Sigmoid colon (tissue), 6 donors: ENCODE measurements at regions not wholly inside any gene's neighbourhood (a gene's known extent, or its start where the extent isn't known, plus 50 kb on each side); places are given as distances from the start of the nearest gene placed in this dataset.
"Not testable (repeated sequence)": the region's sequence is repeated elsewhere in the genome, so short reads cannot be mapped to it uniquely, and the experiment has no call there.

Experiments used
- DNase-seq: peaks from one replicate; pipeline ENCODE4 v3.0.0-alpha.2; 2019
- H3K27ac ChIP-seq, 4 donors: fragments of 200-600 bp; sonication (generic); one replicate each; pipeline ENCODE4 v1.5.1; 2016 to 2019; ENCODE audit warnings: mild to moderate bottlenecking in 1 of 4
- H3K27me3 ChIP-seq, 3 donors: fragments of 200-600 bp; sonication (generic); one replicate each; pipeline ENCODE4 v1.5.1; 2019; ENCODE audit warnings: mild to moderate bottlenecking in 1 of 3
- H3K36me3 ChIP-seq, 4 donors: fragments of 200-600 bp; sonication (generic); one replicate each; pipeline ENCODE4 v1.5.1; 2016 to 2019
- H3K4me1 ChIP-seq, 4 donors: fragments of 200-600 bp; sonication (generic); one replicate each; pipeline ENCODE4 v1.5.1; 2017 to 2019
- H3K4me3 ChIP-seq, 4 donors: fragments of 200-600 bp; sonication (generic); one replicate each; pipeline ENCODE4 v1.5.1; 2017 to 2019; ENCODE audit warnings: mild to moderate bottlenecking in 2 of 4, moderate library complexity in 1 of 4
- H3K9me3 ChIP-seq, 4 donors: fragments of 200-600 bp in 3 of 4; sonication (generic) in 3 of 4; one replicate each; pipeline versions ENCODE4 v1.5.1 to v1.6.1; 2013 to 2019
- EP300 ChIP-seq, 4 donors: sonication (generic); formaldehyde crosslinking; IDR thresholded peaks; one replicate each; pipeline ENCODE4 v1.6.1; 2017; ENCODE audit warnings: antibody characterized with exemption in 4 of 4
- POLR2A ChIP-seq, 2 donors: fragments of 450-650 bp; IDR thresholded peaks; one replicate each; pipeline ENCODE4 v1.6.1; 2016; ENCODE audit warnings: antibody characterized with exemption in 2 of 2, mild to moderate bottlenecking in 2 of 2, moderate library complexity in 2 of 2
- POLR2AphosphoS5 ChIP-seq, 4 donors: sonication (generic); formaldehyde crosslinking; IDR thresholded peaks; one replicate each; pipeline ENCODE4 v1.6.1; 2017; ENCODE audit warnings: antibody characterized with exemption in 4 of 4
- WGBS, 2 donors: extraction: QIAGEN DNeasy Blood & Tissue Kit; methylation state at CpG; one replicate each; pipeline ENCODE4 v1.1.7; 2013; 5-methylcytosine and 5-hydroxymethylcytosine counted together
- intact Hi-C: fragments of 100-400 bp; cut with DNase I; formaldehyde crosslinking; loops from one replicate; pipeline ENCODE4 v1.15.1; 2023
- TF ChIP-seq, protein P1 (sequence below), 4 experiments: fragments of 450-650 bp in 3 of 4; fragments of 200-600 bp in 1 of 4; IDR thresholded peaks; one replicate each; pipeline ENCODE4 v1.5.1; 2016 to 2019; ENCODE audit warnings: antibody characterized with exemption in 4 of 4, mild to moderate bottlenecking in 3 of 4, moderate library complexity in 2 of 4
- donor health status: healthy with polysubstance abuse.
- donor health status: healthy.

DNA sequence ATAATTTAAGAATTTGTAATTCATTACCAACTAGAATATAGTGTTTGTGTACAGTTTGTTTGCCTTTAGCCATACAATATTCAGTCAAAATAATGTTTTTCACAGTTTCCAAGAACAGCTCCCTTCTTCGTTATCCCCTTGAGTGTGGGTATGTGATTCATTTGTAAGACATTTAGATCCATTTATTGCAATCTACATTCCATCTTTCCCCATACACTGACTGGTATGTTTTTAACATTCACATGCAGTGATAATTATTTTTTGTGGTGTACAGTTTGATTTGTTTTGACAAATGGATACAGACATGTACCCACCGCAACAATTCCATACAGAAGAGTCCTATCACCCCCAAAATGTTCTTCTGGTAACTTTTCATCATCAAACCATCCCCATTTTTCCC is 589.1 kb upstream of the ADAMTS5 start:
- no peak overlapping the region for H3K27ac ChIP-seq
- no peak for TF ChIP-seq POLR2A (IDR thresholded peaks at IDR 0.05)
- no peak for TF ChIP-seq POLR2AphosphoS5 (IDR thresholded peaks at IDR 0.05)
- TF ChIP-seq, protein P1, sequence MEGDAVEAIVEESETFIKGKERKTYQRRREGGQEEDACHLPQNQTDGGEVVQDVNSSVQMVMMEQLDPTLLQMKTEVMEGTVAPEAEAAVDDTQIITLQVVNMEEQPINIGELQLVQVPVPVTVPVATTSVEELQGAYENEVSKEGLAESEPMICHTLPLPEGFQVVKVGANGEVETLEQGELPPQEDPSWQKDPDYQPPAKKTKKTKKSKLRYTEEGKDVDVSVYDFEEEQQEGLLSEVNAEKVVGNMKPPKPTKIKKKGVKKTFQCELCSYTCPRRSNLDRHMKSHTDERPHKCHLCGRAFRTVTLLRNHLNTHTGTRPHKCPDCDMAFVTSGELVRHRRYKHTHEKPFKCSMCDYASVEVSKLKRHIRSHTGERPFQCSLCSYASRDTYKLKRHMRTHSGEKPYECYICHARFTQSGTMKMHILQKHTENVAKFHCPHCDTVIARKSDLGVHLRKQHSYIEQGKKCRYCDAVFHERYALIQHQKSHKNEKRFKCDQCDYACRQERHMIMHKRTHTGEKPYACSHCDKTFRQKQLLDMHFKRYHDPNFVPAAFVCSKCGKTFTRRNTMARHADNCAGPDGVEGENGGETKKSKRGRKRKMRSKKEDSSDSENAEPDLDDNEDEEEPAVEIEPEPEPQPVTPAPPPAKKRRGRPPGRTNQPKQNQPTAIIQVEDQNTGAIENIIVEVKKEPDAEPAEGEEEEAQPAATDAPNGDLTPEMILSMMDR (IDR thresholded peaks at IDR 0.05): no peak
- no peak for TF ChIP-seq EP300 (IDR thresholded peaks at IDR 0.05)
- 88 to 96% methylated on average over 2 of the region's 2 CpGs for WGBS, 2 donors
- H3K4me3 ChIP-seq: no peak overlapping the region
- no peaks in the 10 kb centered on the region for H3K27me3 ChIP-seq
- peaks cover 0 to 5% (median 0%) of the 10 kb centered on the region in 4 donors for H3K9me3 ChIP-seq
- DNase-seq: no peak
- no peaks in the 10 kb centered on the region for H3K36me3 ChIP-seq
- no peaks in the 10 kb centered on the region for H3K4me1 ChIP-seq
- intact Hi-C loops: no loop called here

DNA sequence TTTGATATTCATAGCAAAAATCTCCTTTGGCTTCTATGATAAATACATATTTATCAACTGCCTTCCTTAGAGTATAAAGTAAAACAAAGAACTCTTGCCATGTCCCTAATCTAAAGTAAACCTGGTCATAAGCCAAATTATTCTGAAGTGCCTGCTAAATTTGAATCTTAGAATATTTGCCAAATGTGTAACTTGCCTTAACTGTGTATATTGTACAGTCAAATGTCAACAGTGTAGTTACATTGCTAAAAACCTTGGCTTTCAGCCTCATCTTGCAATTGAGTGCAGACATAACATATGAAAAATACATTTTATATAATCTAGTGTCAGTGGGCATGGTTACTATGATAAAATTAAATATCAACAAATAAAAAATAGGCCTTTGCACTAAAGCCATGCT is 583.4 kb upstream of the ADAMTS5 start:
- DNase-seq: no peak
- no peak overlapping the region for H3K4me3 ChIP-seq
- H3K9me3 ChIP-seq: peaks cover 0 to 5% (median 0%) of the 10 kb centered on the region in 4 donors
- H3K36me3 ChIP-seq: no peaks in the 10 kb centered on the region
- H3K27ac ChIP-seq: no peak overlapping the region
- H3K4me1 ChIP-seq: peaks cover 0 to 11% (median 2%) of the 10 kb centered on the region in 4 donors
- H3K27me3 ChIP-seq: no peaks in the 10 kb centered on the region
- intact Hi-C loops: no loop called here
- TF ChIP-seq POLR2A (IDR thresholded peaks at IDR 0.05): no peak

DNA sequence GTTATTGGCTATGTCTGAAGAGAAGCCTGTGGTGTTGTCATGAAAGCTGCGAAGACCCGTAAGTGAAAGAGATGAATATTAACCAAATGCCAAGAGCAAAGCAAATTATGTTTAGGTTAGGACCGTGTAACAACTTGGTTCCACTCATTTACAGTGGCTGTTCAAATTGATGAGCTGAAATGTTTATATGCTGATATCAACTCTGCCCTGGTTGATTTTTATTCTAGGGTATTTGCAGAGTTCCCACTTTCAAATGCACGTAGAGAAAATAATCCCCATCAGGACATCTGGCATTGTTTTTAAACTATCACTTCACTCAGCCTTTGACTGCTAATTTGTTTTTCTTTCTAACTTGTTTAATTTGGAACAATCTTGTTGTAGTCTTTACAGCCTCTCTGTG is 581.6 kb upstream of the ADAMTS5 start:
- no peaks in the 10 kb centered on the region for H3K27me3 ChIP-seq
- TF ChIP-seq EP300 (IDR thresholded peaks at IDR 0.05): no peak
- TF ChIP-seq POLR2AphosphoS5 (IDR thresholded peaks at IDR 0.05): no peak
- TF ChIP-seq, protein P1 (IDR thresholded peaks at IDR 0.05): no peak
- TF ChIP-seq POLR2A (IDR thresholded peaks at IDR 0.05): no peak
- no peak overlapping the region for H3K4me3 ChIP-seq
- 57 to 74% methylated on average over 4 of the region's 4 CpGs for WGBS, 2 donors
- intact Hi-C loops: no loop called here
- no peaks in the 10 kb centered on the region for H3K36me3 ChIP-seq
- DNase-seq: no peak
- H3K9me3 ChIP-seq: peaks cover 0 to 5% (median 0%) of the 10 kb centered on the region in 4 donors
- H3K27ac ChIP-seq: no peak overlapping the region
- H3K4me1 ChIP-seq: peaks cover 0 to 11% (median 2%) of the 10 kb centered on the region in 4 donors

DNA sequence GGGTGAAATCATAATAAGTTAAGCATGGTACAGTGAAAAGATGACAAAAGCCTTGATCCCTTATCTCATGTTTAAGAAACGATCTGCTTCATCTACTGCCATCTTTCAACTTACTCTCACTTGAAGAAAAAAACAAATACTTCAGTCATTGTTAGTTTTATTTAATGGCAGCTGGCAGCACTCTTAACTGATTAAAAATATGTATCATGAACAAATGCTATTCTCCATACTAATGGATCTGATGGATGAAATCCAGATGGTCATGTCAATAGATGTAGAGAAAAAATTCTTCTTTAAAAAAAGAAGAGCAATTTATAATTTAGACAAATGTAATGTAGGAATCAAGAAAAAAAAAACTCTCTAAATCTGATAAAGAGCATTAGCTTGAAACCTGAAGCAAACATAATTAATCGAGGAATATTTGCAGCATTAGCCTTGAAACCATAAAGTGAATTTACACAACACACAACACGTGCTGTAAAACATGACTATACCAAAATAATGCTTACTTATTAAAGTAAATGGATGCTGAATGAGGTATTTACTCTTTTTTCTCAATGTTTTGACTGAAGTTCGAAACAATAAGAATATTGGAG is 579.0 kb upstream of the ADAMTS5 start:
- Histone ChIP-seq H3K36me3 (no peaks in the 10 kb centered on the region), H3K9me3 (no peaks in the 10 kb centered on the region), H3K4me1 (peaks cover 0 to 10% (median 2%) of the 10 kb centered on the region in 4 donors), H3K27me3 (no peaks in the 10 kb centered on the region), H3K4me3 (no peak overlapping the region), H3K27ac (no peak overlapping the region)
- WGBS, 2 donors: 70 to 81% methylated on average over 4 of the region's 4 CpGs
- no peak for DNase-seq
- intact Hi-C loops: no loop called here
- TF ChIP-seq, protein P1 (IDR thresholded peaks at IDR 0.05): no peak
- TF ChIP-seq EP300 (IDR thresholded peaks at IDR 0.05) (no peak), POLR2AphosphoS5 (IDR thresholded peaks at IDR 0.05) (no peak), POLR2A (IDR thresholded peaks at IDR 0.05) (no peak)

DNA sequence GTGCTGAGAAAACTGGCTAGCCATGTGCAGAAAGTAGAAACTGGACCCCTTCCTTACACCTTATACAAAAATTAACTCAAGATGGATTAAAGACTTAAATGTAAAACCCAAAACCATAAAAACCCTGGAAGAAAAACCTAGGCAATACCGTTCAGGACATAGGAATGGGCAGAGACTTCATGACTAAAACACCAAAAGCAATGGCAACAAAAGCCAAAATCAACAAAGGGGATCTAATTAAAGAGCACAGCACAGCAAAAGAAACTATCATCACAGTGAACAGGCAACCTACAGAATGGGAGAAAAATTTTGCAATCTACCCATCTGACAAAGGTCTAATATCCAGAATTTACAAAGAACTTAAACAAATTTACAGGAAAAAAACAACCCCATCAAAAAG is 575.2 kb upstream of the ADAMTS5 start:
- H3K36me3 ChIP-seq, H3K4me3 ChIP-seq, intact Hi-C loops, H3K27ac ChIP-seq, DNase-seq, H3K4me1 ChIP-seq, H3K9me3 ChIP-seq, H3K27me3 ChIP-seq: not testable (repeated sequence)
- WGBS, 2 donors: 56 to 71% methylated on average over 1 of the region's 1 CpG

DNA sequence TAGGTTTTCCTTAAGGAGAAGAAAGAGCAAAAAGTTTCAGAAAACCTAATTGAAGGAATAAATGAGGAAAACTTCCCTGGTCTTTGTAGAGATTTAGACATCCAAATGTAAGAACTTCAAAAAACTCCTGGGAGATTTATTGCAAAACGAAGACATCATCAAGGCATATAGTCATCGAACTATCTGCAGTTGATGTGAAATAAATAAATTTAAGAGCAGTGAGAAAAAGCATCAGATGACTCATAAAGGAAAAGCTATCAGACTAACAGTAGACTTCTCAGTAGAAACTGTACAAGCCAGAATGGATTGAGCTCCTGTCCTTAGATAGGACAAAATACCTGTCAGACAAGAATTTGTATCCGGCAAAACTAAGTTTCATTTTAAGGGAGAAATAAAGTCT is 569.4 kb upstream of the ADAMTS5 start:
- no peak for TF ChIP-seq POLR2AphosphoS5 (IDR thresholded peaks at IDR 0.05)
- TF ChIP-seq, protein P1 (IDR thresholded peaks at IDR 0.05): no peak
- TF ChIP-seq EP300 (IDR thresholded peaks at IDR 0.05): no peak
- no peak for TF ChIP-seq POLR2A (IDR thresholded peaks at IDR 0.05)
- WGBS, 2 donors: 88 to 91% methylated on average over 3 of the region's 3 CpGs
- H3K9me3 ChIP-seq: no peaks in the 10 kb centered on the region
- H3K27ac ChIP-seq: no peak overlapping the region
- no peaks in the 10 kb centered on the region for H3K36me3 ChIP-seq
- H3K4me1 ChIP-seq: no peaks in the 10 kb centered on the region
- intact Hi-C loops: no loop called here
- H3K4me3 ChIP-seq: no peak overlapping the region
- no peak for DNase-seq
- no peaks in the 10 kb centered on the region for H3K27me3 ChIP-seq
